Fibroblast of villous mesenchyme (primary cell): ENCODE measurements at regions not wholly inside any gene's neighbourhood (a gene's known extent, or its start where the extent isn't known, plus 50 kb on each side); places are given as distances from the start of the nearest gene placed in this dataset.

ENCODE experiments used
- DNase-seq: peaks from one replicate; pipeline ENCODE4 v3.0.0-alpha.2; 2010; ENCODE audit warnings: low read depth
- H3K4me3 ChIP-seq: 2 replicates; pipeline ENCODE4 v1.5.1; 2011; ENCODE audit warnings: low read depth, mild to moderate bottlenecking, low read length
- TF ChIP-seq, protein P1 (sequence below): IDR thresholded peaks from 2 replicates; pipeline ENCODE4 v1.5.1; 2012; ENCODE audit warnings: low read depth, mild to moderate bottlenecking, low read length; ENCODE audit not compliant: insufficient read depth

DNA sequence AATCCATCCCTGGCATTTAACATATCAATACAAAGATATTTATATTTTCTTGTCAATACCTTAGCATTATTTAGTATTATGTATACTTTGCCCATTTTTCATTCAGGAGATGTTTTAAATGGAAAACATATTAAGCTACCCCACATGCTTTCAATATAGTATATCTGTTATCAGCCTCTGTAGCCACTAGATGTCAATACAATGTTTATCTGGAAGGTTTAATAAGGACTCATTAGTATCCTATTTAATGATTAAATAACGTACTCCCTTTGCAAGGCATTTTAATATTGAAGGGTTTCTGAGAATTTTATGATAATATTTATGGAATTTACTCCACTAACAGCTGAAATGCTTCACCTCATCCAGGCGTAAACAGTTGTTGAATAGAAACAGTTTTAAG lies 329.5 kb upstream of the ADGRL2 start:
- DNase-seq = no peak
- H3K4me3 ChIP-seq = no peak overlapping the region
- TF ChIP-seq, protein P1, sequence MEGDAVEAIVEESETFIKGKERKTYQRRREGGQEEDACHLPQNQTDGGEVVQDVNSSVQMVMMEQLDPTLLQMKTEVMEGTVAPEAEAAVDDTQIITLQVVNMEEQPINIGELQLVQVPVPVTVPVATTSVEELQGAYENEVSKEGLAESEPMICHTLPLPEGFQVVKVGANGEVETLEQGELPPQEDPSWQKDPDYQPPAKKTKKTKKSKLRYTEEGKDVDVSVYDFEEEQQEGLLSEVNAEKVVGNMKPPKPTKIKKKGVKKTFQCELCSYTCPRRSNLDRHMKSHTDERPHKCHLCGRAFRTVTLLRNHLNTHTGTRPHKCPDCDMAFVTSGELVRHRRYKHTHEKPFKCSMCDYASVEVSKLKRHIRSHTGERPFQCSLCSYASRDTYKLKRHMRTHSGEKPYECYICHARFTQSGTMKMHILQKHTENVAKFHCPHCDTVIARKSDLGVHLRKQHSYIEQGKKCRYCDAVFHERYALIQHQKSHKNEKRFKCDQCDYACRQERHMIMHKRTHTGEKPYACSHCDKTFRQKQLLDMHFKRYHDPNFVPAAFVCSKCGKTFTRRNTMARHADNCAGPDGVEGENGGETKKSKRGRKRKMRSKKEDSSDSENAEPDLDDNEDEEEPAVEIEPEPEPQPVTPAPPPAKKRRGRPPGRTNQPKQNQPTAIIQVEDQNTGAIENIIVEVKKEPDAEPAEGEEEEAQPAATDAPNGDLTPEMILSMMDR = no peak

DNA sequence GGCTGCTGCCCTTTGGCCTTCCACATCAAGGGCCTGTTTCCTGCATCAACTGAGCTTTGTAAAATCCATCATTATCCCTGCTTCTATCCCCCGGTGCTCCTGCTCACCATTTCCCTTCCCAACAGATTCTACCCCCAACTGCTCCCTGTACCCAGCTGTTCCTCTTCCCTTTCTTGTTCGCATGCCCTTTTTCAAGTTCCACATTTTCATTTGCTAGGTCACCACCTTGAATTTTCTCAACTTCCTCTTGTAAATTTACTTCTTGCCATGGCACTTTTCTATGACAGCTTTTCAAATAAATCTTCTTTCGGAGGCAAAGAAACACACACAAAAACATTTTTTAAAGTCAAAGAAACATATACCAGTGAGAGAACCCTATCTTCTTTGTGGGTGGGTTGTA lies 330.5 kb upstream of the ADGRL2 start:
- TF ChIP-seq, protein P1 = no peak
- no peak for DNase-seq
- no peak overlapping the region for H3K4me3 ChIP-seq

DNA sequence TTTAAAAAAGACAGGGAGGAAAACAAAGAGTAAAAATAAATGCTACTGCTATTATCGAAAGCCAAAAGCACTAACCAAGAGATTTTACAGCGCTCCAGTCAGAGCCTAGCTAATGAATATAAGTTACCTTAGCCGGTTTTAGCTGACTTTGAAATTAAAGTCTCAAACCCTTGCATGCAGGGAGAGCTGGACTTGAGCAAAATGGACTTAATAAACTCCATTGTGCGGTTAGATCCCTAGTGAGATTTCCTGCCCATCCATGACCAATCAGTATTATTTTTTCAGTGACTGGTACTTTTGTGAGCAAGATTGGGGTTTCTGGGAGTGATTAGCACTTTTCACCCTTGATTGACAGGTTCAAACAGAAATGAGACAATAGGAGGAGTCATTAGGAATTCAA lies 333.4 kb upstream of the ADGRL2 start:
- no peak for DNase-seq
- TF ChIP-seq, protein P1 = no peak
- H3K4me3 ChIP-seq = no peak overlapping the region

DNA sequence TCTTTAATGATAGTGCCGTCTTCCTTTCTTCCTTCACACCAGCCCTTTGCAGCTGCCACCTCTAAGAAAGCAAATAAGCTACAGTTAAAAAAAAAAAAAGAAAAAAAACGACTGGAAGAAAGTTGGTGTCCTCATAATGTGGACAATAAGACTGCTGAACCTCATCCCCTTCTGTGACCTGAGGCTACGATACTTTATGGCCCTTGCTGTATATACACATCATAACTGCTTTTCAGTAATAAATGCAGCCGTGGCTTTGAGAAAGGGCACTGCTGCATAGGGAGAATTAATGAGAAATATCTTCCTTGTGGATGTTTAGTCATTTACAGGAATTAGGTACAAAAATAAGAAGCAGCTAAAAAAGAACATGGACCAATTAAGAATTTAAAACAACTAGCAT lies 333.8 kb upstream of the ADGRL2 start:
- no peak overlapping the region for H3K4me3 ChIP-seq
- TF ChIP-seq, protein P1 = no peak
- no peak for DNase-seq

DNA sequence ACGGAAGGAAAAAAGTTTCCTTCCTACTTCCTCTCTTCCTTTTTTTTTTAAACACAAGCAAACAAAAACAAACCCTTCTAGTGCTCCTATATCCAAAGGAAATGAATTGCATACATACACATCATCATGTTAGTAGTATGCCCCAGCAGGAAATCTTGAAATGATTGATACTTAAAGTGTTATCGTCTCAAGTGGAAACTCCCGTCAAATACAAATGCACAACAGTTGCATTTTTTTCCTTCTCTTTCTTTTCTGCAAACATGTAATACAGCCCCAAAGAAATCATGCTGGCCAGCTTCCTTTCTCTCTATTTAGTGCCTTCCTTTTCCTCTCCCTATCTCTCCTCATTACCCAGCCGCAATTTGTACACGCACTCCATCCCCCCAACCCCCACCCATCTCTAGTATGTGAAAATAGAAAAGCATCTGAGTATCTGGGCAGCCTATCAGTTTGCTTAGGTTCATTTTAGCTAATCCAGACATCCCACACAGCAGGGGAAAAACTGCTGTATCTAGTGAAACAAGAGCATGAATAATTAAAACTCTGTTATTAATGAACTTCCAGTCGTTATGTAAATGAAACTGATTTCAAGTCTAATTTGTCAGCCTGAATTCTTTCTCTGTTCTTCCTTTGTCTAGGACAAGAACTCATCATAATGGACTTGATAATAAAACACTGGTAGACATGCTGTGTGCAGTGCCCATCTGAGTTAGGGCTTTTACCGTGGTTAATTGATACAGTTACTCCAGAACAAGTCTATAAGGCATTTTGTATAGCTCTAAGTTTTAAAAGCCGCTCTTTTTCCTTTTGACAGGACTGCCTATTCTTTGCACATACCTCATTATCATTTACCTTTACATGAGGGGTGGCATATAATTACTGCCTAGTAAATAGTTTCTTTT lies 336.5 kb upstream of the ADGRL2 start:
- TF ChIP-seq, protein P1 = no peak
- H3K4me3 ChIP-seq = no peak overlapping the region
- DNase-seq = no peak

DNA sequence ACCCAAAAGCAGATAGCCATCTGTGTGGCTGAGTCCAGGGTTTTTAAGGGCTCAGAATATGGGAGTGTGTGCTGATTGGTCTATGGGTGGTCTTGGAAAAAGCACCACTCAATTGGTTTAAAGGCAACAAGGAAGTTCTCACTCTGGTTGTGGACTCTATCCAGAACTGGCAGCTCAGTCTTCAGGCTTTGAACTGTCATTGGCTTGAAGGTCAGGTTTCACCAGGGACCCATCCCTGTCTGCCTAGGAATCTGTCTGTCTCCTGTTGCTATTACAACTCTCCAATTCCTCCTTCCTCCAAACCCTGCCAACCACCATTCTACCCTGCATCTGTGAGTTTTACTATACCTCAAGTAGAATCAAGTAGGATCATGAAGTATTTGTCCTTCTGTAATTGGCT lies 341.7 kb upstream of the ADGRL2 start:
- TF ChIP-seq, protein P1 = no peak
- no peak for DNase-seq
- no peak overlapping the region for H3K4me3 ChIP-seq
